Prostate gland (tissue), 2 donors: ENCODE measurements at regions not wholly inside any gene's neighbourhood (a gene's known extent, or its start where the extent isn't known, plus 50 kb on each side); places are given as distances from the start of the nearest gene placed in this dataset.

Experiments
- CTCF ChIP-seq, 4 experiments: fragments of 200-600 bp in 2 of 4; fragments of 450-650 bp in 2 of 4; sonication (generic) in 2 of 4; IDR thresholded peaks; 1 replicate in 3 of 4; 2 replicates in 1 of 4; pipeline ENCODE4 v1.5.1; 2016 to 2019; ENCODE audit warnings: antibody characterized with exemption in 4 of 4, mild to moderate bottlenecking in 2 of 4, moderate library complexity in 2 of 4
- POLR2A ChIP-seq: fragments of 450-650 bp; IDR thresholded peaks from one replicate; pipeline ENCODE4 v1.6.1; 2016; ENCODE audit warnings: antibody characterized with exemption, mild to moderate bottlenecking
- POLR2AphosphoS5 ChIP-seq: sonication (generic); formaldehyde crosslinking; IDR thresholded peaks from one replicate; pipeline ENCODE4 v1.6.1; 2017; ENCODE audit warnings: antibody characterized with exemption

DNA sequence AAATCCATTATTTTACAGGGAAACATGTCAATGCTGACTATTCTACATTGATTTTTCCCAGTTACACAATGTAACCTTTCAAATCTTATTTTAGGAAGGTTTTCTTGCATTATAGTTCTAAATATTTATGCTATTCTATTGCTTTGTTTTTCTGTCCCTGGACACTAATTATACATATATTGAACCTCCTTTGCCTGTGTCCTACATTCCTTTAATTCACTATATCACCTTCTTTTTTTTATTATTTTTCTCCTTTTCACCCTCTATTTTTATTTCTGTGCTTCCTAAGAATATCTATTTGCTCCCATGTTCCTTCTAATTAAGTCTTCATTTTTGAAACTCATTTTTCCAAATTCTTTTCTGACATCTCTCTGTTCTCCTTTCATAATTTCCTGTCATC, 259.2 kb downstream of the TJP1 start:
- no peak for TF ChIP-seq CTCF (IDR thresholded peaks at IDR 0.05)
- no peak for TF ChIP-seq POLR2A
- no peak for TF ChIP-seq POLR2AphosphoS5
